GM12874 (cell line): ENCODE measurements at regions not wholly inside any gene's neighbourhood (a gene's known extent, or its start where the extent isn't known, plus 50 kb on each side); places are given as distances from the start of the nearest gene placed in this dataset.

Experiments
- CTCF ChIP-seq: IDR thresholded peaks from 2 replicates; pipeline ENCODE4 v1.5.1; 2011; ENCODE audit warnings: low read depth, mild to moderate bottlenecking, control low read depth, low read length, moderate library complexity; ENCODE audit not compliant: insufficient read depth

DNA sequence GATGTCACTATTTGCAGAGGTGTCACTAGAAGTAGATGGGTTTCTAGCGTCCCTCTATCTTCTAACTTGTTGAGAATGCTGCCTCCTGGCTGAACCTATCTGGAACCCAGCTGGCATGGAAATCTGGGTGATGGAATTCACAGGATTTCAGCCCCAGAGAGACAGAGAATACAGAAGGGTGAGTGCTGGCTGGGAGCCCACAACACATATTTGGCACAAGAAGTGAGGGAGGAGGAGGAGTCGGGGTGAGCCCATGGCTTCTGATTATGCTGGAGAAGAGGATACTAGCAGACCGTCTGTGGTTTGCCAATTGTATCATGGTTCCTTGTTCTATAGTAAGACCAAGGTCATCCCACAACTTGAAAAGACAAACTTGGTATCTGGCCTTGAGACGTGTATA, 557.8 kb upstream of the SALL1 start:
- no peak for TF ChIP-seq CTCF

DNA sequence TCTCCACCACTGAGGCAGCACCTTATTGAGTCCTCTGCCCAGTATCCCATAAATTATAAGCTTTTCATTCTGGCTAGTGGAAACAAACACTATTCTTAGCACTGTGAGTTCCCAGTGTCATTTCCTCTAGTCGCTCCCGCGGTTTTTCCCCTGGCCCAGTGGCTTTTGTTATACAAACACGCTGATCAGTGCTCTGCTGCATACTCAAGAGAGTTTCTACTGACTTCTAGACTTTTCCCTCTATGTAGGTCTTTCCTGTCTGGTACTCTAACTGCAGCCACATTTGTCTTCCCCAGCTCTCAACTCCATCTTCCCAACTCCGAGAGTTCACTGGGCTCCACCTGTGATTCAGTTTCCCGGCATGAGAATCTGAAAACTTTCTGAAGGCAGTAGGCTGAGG, 556.6 kb upstream of the SALL1 start:
- TF ChIP-seq CTCF, result no peak

DNA sequence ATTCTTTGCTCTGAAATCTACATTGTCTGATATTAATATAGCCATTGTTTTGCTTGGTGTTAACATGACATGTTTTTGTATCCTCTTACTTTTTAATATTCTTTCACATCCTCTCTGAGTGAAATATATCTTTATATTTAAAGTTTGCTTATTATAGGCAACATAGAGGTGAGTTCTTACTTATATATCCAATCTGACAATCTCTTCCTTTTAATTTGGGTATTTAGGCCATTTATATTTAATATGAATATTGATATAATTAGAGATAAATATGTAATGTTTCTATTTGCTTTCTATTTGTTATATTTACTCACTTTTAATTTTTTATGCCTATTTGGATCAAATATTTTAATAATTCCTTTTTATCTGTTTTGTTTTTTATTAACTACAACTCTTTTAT, 554.1 kb upstream of the SALL1 start:
- TF ChIP-seq CTCF, result no peak

GRCh38 chr16:51701025-51701424, 550.0 kb upstream of the SALL1 start:
- TF ChIP-seq CTCF, result no peak

DNA sequence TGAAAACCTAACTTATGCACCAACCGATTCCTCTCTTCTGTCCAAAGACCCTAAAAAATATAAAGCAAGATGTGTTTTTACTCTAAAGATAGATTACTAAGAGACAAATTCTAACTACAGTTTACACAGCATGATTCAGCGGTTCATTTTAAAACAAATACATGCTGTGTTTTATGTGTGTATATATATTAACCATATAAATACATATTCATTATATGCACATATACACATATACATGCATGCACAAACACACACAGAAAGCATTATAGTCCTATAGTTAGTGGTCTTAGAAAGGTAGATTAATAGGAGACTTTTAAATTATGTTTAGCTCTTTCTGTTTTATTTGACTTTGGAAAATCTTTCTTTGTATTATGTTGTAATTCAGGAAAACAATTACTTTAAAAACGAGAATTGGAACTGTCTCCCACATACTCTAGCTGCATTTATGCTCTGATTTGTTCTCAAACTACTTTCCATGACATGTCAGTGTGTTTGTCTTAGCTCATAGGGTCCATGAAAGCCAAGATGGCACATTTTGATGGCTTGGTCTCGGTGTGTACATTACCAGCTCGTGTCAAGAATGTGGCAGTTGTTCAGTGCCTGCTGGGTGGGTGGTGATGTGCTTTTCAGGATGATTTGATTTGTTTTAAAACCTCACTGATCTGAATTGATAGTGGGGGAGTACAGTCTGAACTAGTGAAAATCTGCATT, 548.8 kb upstream of the SALL1 start:
- TF ChIP-seq CTCF, result no peak

DNA sequence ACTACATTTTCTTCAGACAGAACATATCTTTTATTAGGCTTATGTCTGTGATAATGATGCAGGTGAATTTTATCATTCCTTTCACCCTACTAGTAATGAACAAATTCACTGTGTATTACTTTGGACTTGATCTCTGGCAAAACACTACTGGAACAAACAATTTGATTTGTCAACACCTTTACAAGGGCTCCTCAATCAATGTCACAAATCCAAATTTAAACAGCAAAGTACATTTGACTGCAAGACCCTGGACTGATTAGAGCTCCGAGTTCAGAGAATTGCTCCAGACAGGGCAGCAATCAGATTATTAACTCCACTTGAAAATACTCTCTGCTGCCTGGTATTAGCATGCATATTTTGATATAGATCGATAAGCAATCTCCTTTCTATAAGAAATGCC, 547.6 kb upstream of the SALL1 start:
- TF ChIP-seq CTCF, result no peak

- no peak for TF ChIP-seq CTCF
These were observed 546.4 kb upstream of the SALL1 start for GRCh38 chr16:51697454-51697853.
